ENCODE measurements at regions not wholly inside any gene's neighbourhood (a gene's known extent, or its start where the extent isn't known, plus 50 kb on each side); places are given as distances from the start of the nearest gene placed in this dataset.

DNA sequence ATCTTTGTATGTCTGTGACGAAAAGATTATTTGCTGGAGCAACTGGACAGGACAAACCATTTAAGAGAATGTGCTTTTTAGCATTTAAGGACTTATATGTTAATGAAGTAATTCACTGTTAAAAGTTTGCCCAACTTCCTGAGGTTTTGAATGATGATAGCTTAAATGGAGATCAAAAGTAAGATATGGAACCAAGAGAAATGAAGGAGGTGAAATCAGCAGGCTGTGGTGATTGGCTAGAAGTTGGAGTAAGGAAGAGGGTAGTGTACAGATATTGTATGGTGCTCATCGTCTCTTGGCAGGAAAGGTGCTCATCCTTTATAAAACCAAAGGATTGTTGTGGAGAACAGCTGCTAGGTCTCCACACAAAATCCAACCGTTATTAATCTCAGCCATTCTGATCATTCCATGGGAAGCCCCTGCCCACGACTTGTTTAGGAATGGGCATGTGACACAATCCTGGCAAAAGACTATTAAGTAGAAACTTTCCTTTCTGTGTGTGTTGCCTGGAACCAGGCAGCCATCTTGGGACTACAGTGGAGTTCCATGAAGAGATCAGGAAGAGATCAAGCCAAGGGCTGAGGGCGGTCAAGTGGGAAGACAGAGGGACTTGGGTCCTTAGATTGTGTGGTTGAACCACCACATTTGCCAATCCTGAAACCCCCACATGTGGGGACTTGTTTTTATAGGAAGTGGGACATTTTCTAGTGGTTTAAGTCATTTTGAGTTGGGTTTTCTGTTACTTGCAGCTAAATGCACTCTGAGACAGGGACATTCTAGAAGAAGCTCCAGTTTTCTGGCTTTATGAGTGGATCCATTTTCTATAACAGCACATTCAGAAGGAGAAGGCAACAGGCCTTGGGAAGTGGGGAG lies 56.8 kb upstream of the CHST11 start:
- no peaks in the 10 kb centered on the region for H3K36me3 ChIP-seq (ENCODE audit: control insufficient read depth in 2 of 2, insufficient read depth in 1 of 2, low read length in 2 of 2)
- CTCF ChIA-PET = interaction anchor here (0.7 kb wide), 1 partner anchor 73 kb away, joined by 3 read pairs; no protein-coding TSS in a partner anchor
- no peak overlapping the region for H3K4me3 ChIP-seq (ENCODE audit: low read depth, low read length)
- H3K9me3 ChIP-seq (ENCODE audit: control insufficient read depth, insufficient read depth, low read depth, low read length) = no peaks in the 10 kb centered on the region; the same call in 1 of the 2 replicates
- no peaks in the 10 kb centered on the region for H3K4me1 ChIP-seq (ENCODE audit: control insufficient read depth, insufficient read depth, low read length)
- TF ChIP-seq GLIS2 (tag by site-specific recombination; IDR thresholded peaks at IDR 0.05) = no peak
- POLR2A ChIA-PET = no interaction called here
- H3K27ac ChIP-seq (ENCODE audit: extremely low read depth, low read depth, low read length) = no peak overlapping the region

DNA sequence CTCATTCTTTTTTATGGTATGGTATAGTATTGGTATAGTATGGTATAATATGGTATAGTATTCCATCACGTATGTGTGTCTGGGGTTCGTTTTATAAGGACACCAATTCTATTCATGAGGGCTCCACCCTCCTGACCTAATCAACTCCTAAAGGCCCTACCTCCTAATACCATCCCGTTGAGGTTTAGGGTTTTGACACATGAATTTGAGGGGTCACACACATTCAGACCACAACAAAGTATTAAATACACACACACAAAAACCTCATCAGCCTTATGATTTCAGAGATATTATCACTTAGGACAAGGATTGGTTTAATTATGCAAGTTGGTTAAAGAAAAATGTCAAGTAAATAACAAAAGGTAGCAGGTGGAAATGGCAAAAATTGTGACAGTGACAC lies 54.1 kb upstream of the CHST11 start:
- no peaks in the 10 kb centered on the region for H3K36me3 ChIP-seq (ENCODE audit: control insufficient read depth in 2 of 2, insufficient read depth in 1 of 2, low read length in 2 of 2)
- H3K9me3 ChIP-seq (ENCODE audit: control insufficient read depth, insufficient read depth, low read depth, low read length) = no peaks in the 10 kb centered on the region
- TF ChIP-seq ZNF777 (tag by site-specific recombination; IDR thresholded peaks at IDR 0.05; ENCODE audit: borderline replicate concordance) (no peak), ZNF544 (tag by site-specific recombination; IDR thresholded peaks at IDR 0.05) (no peak), ZNF354C (tag by site-specific recombination; IDR thresholded peaks at IDR 0.05; ENCODE audit: borderline replicate concordance, low read depth) (no peak), GFI1B (tag by site-specific recombination; IDR thresholded peaks at IDR 0.05) (no peak), YY1 (tag by site-specific recombination; IDR thresholded peaks at IDR 0.05) (no peak), BCL11B (tag by site-specific recombination; IDR thresholded peaks at IDR 0.05; ENCODE audit: low read depth) (no peak), ZBTB17 (tag by site-specific recombination; IDR thresholded peaks at IDR 0.05) (no peak), ZNF561 (tag by site-specific recombination; IDR thresholded peaks at IDR 0.05; ENCODE audit: borderline replicate concordance) (no peak), ZSCAN23 (tag by site-specific recombination; IDR thresholded peaks at IDR 0.05) (no peak), ZNF837 (tag by site-specific recombination; IDR thresholded peaks at IDR 0.05) (no peak), ZNF248 (tag by site-specific recombination; IDR thresholded peaks at IDR 0.05) (no peak), ZBTB21 (tag by site-specific recombination; IDR thresholded peaks at IDR 0.05) (no peak)
- TF ChIP-seq, protein P1, sequence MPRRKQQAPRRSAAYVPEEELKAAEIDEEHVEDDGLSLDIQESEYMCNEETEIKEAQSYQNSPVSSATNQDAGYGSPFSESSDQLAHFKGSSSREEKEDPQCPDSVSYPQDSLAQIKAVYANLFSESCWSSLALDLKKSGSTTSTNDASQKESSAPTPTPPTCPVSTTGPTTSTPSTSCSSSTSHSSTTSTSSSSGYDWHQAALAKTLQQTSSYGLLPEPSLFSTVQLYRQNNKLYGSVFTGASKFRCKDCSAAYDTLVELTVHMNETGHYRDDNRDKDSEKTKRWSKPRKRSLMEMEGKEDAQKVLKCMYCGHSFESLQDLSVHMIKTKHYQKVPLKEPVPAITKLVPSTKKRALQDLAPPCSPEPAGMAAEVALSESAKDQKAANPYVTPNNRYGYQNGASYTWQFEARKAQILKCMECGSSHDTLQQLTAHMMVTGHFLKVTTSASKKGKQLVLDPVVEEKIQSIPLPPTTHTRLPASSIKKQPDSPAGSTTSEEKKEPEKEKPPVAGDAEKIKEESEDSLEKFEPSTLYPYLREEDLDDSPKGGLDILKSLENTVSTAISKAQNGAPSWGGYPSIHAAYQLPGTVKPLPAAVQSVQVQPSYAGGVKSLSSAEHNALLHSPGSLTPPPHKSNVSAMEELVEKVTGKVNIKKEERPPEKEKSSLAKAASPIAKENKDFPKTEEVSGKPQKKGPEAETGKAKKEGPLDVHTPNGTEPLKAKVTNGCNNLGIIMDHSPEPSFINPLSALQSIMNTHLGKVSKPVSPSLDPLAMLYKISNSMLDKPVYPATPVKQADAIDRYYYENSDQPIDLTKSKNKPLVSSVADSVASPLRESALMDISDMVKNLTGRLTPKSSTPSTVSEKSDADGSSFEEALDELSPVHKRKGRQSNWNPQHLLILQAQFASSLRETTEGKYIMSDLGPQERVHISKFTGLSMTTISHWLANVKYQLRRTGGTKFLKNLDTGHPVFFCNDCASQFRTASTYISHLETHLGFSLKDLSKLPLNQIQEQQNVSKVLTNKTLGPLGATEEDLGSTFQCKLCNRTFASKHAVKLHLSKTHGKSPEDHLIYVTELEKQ (tag by site-specific recombination; IDR thresholded peaks at IDR 0.05; ENCODE audit: borderline replicate concordance) = no peak
- TF ChIP-seq, protein P2, sequence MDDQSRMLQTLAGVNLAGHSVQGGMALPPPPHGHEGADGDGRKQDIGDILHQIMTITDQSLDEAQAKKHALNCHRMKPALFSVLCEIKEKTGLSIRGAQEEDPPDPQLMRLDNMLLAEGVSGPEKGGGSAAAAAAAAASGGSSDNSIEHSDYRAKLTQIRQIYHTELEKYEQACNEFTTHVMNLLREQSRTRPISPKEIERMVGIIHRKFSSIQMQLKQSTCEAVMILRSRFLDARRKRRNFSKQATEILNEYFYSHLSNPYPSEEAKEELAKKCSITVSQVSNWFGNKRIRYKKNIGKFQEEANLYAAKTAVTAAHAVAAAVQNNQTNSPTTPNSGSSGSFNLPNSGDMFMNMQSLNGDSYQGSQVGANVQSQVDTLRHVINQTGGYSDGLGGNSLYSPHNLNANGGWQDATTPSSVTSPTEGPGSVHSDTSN (CRISPR knock-in tag; IDR thresholded peaks at IDR 0.05) = no peak
- TF ChIP-seq, protein P3, sequence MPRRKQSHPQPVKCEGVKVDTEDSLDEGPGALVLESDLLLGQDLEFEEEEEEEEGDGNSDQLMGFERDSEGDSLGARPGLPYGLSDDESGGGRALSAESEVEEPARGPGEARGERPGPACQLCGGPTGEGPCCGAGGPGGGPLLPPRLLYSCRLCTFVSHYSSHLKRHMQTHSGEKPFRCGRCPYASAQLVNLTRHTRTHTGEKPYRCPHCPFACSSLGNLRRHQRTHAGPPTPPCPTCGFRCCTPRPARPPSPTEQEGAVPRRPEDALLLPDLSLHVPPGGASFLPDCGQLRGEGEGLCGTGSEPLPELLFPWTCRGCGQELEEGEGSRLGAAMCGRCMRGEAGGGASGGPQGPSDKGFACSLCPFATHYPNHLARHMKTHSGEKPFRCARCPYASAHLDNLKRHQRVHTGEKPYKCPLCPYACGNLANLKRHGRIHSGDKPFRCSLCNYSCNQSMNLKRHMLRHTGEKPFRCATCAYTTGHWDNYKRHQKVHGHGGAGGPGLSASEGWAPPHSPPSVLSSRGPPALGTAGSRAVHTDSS (tag by site-specific recombination; IDR thresholded peaks at IDR 0.05) = no peak
- TF ChIP-seq, protein P4, sequence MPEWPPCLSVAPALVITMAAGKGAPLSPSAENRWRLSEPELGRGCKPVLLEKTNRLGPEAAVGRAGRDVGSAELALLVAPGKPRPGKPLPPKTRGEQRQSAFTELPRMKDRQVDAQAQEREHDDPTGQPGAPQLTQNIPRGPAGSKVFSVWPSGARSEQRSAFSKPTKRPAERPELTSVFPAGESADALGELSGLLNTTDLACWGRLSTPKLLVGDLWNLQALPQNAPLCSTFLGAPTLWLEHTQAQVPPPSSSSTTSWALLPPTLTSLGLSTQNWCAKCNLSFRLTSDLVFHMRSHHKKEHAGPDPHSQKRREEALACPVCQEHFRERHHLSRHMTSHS (tag by site-specific recombination; IDR thresholded peaks at IDR 0.05) = no peak
- POLR2A ChIA-PET = no interaction called here
- H3K4me3 ChIP-seq (ENCODE audit: low read depth, low read length) = no peak overlapping the region
- H3K27ac ChIP-seq (ENCODE audit: extremely low read depth, low read depth, low read length) = no peak overlapping the region
- no peaks in the 10 kb centered on the region for H3K4me1 ChIP-seq (ENCODE audit: control insufficient read depth, insufficient read depth, low read length)
- CTCF ChIA-PET = no interaction called here
